Neural crest cell (in vitro differentiated cells): ENCODE measurements at regions not wholly inside any gene's neighbourhood (a gene's known extent, or its start where the extent isn't known, plus 50 kb on each side); places are given as distances from the start of the nearest gene placed in this dataset.

ENCODE experiments used
- DNase-seq: peaks from one replicate; pipeline ENCODE4 v3.0.0; 2021; ENCODE audit warnings: low read depth, mixed read lengths, low spot score
- H3K27ac Mint-ChIP-seq: one replicate; pipeline ENCODE4 v1.8.0; 2021; ENCODE audit warnings: mild to moderate bottlenecking, mixed read lengths; ENCODE audit not compliant: unreplicated experiment
- H3K27me3 Mint-ChIP-seq: 2 replicates; pipeline ENCODE4 v1.8.0; 2021; ENCODE audit warnings: low read depth, mild to moderate bottlenecking, mixed read lengths
- H3K36me3 Mint-ChIP-seq: 2 replicates; pipeline ENCODE4 v1.8.0; 2021; ENCODE audit warnings: low read depth, mild to moderate bottlenecking, mixed read lengths
- H3K4me1 Mint-ChIP-seq: 2 replicates; pipeline ENCODE4 v1.8.0; 2021; ENCODE audit warnings: mixed read lengths
- H3K4me3 Mint-ChIP-seq: one replicate; pipeline ENCODE4 v1.8.0; 2021; ENCODE audit warnings: mild to moderate bottlenecking, mixed read lengths
- H3K9me3 Mint-ChIP-seq: 2 replicates; pipeline ENCODE4 v1.8.0; 2021; ENCODE audit warnings: mixed read lengths
- CTCF ChIP-seq: fragments of 200-600 bp; sonication (generic); conservative IDR thresholded peaks from 2 replicates; pipeline ENCODE4 v1.5.0; 2021; ENCODE audit warnings: antibody characterized with exemption, mild to moderate bottlenecking

- peaks cover 14% of the 10 kb centered on the region for H3K4me1 Mint-ChIP-seq
- no peak for DNase-seq
- no peaks in the 10 kb centered on the region for H3K9me3 Mint-ChIP-seq
- no peaks in the 10 kb centered on the region for H3K27me3 Mint-ChIP-seq
- H3K36me3 Mint-ChIP-seq, result no peaks in the 10 kb centered on the region
- no peak overlapping the region for H3K27ac Mint-ChIP-seq
- TF ChIP-seq CTCF, result no peak
- H3K4me3 Mint-ChIP-seq, result no peak overlapping the region
Observed at GRCh38 chr10:78765726-78766335, 302.9 kb upstream of the ZMIZ1 start.

- no peak for TF ChIP-seq CTCF
- Mint-ChIP-seq H3K27ac (no peak overlapping the region), H3K36me3 (no peaks in the 10 kb centered on the region), H3K4me3 (no peak overlapping the region), H3K27me3 (no peaks in the 10 kb centered on the region), H3K4me1 (peaks cover 14% of the 10 kb centered on the region), H3K9me3 (no peaks in the 10 kb centered on the region)
- DNase-seq, result no peak
Observed at GRCh38 chr10:78766603-78767002, 302.2 kb upstream of the ZMIZ1 start.

- no peak for DNase-seq
- Mint-ChIP-seq H3K36me3 (no peaks in the 10 kb centered on the region), H3K9me3 (no peaks in the 10 kb centered on the region), H3K4me1 (peaks cover 10% of the 10 kb centered on the region), H3K27me3 (no peaks in the 10 kb centered on the region), H3K4me3 (no peak overlapping the region), H3K27ac (peak overlapping the region; percentile 85)
- no peak for TF ChIP-seq CTCF
Observed at GRCh38 chr10:78768041-78768835, 300.5 kb upstream of the ZMIZ1 start.

GRCh38 chr10:78768876-78769275 lies 299.9 kb upstream of the ZMIZ1 start:
- peaks cover 8% of the 10 kb centered on the region for H3K4me1 Mint-ChIP-seq

GRCh38 chr10:78769526-78769925 lies 299.2 kb upstream of the ZMIZ1 start:
- TF ChIP-seq CTCF, result no peak
- DNase-seq, result no peak
- H3K4me3 Mint-ChIP-seq, result no peak overlapping the region
- no peaks in the 10 kb centered on the region for H3K27me3 Mint-ChIP-seq
- no peaks in the 10 kb centered on the region for H3K36me3 Mint-ChIP-seq
- H3K4me1 Mint-ChIP-seq, result peaks cover 11% of the 10 kb centered on the region
- peak overlapping the region; percentile 94 for H3K27ac Mint-ChIP-seq
- H3K9me3 Mint-ChIP-seq, result no peaks in the 10 kb centered on the region

More at GRCh38 chr10:78768876-78769275, 299.9 kb upstream of the ZMIZ1 start:
- H3K9me3 Mint-ChIP-seq, result no peaks in the 10 kb centered on the region
- no peak for DNase-seq
- no peaks in the 10 kb centered on the region for H3K36me3 Mint-ChIP-seq
- no peaks in the 10 kb centered on the region for H3K27me3 Mint-ChIP-seq
- no peak for TF ChIP-seq CTCF
- no peak overlapping the region for H3K4me3 Mint-ChIP-seq
- H3K27ac Mint-ChIP-seq, result peak overlapping the region; percentile 94
